OCI-LY3 (cell line): ENCODE measurements at regions not wholly inside any gene's neighbourhood (a gene's known extent, or its start where the extent isn't known, plus 50 kb on each side); places are given as distances from the start of the nearest gene placed in this dataset.

ENCODE experiments used
- EZH2phosphoT487 ChIP-seq: fragments of 200-600 bp; shearing (Covaris generic); IDR thresholded peaks from 2 replicates; pipeline ENCODE4 v1.6.1; 2018; ENCODE audit warnings: antibody characterized with exemption, mixed run types, low read depth
- TF ChIP-seq, protein P1 (sequence below): fragments of 200-600, 300-600 bp; sonication (generic); IDR thresholded peaks from 2 replicates; pipeline ENCODE4 v1.5.1; 2014; ENCODE audit warnings: antibody characterized with exemption, low read length, low read depth

DNA sequence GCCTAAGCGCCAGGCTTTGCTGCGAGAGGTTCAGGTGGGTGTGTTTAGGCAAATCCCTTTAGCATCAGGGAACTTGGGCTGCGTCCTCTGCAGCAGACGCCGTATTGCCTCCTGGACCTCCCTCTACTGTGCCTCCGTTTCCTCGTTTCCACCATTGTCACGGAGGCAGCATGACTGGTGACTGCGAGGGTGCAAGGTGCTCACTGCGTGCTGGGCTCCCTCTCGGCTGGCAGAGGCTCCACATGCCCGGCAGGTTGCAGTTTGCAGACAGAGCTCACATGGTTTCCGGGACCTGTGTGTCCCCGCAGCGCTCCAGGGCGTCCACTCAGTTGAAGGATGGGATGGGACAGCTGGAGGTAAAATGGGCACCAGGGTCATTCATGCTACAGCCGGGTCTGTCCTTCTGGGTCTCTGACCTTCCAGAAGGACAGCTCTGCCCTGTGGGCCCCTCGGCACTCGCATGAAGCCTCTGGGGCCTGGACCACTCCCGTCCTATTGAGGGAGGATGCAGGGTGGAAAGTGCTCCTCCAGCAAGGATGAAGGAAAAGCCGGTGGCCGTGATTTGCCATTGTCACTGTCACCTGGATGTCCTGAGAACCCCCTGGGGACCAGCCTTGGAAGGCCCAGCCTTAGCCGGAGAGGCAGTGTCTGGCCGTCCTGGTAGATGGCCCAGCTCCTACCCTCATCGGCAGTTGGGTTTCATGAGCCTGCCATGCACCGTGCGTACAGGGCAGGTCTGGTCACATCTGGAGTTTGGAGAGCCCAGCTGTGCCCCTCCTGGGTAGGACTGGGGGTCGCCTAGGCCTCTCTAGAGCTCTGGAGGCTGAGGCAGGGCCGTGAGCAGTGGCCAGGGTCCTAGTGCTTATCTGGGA is 146.5 kb downstream of the KIF26A start:
- TF ChIP-seq, protein P1, sequence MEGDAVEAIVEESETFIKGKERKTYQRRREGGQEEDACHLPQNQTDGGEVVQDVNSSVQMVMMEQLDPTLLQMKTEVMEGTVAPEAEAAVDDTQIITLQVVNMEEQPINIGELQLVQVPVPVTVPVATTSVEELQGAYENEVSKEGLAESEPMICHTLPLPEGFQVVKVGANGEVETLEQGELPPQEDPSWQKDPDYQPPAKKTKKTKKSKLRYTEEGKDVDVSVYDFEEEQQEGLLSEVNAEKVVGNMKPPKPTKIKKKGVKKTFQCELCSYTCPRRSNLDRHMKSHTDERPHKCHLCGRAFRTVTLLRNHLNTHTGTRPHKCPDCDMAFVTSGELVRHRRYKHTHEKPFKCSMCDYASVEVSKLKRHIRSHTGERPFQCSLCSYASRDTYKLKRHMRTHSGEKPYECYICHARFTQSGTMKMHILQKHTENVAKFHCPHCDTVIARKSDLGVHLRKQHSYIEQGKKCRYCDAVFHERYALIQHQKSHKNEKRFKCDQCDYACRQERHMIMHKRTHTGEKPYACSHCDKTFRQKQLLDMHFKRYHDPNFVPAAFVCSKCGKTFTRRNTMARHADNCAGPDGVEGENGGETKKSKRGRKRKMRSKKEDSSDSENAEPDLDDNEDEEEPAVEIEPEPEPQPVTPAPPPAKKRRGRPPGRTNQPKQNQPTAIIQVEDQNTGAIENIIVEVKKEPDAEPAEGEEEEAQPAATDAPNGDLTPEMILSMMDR = no peak
- no peak for TF ChIP-seq EZH2phosphoT487
